ENCODE measurements at regions not wholly inside any gene's neighbourhood (a gene's known extent, or its start where the extent isn't known, plus 50 kb on each side); places are given as distances from the start of the nearest gene placed in this dataset.
"Not testable (repeated sequence)": the region's sequence is repeated elsewhere in the genome, so short reads cannot be mapped to it uniquely, and the experiment has no call there.

GRCh38 chr2:236348976-236349375, 84.8 kb upstream of the ASB18 start:
- no peak for DNase-seq

- DNase-seq, result no peak
These were observed 86.2 kb upstream of the ASB18 start for GRCh38 chr2:236350426-236350825.

GRCh38 chr2:236351966-236352525, 87.8 kb upstream of the ASB18 start:
- DNase-seq, result no peak

- DNase-seq, result peak; percentile 21 to 33
These were observed 88.8 kb upstream of the ASB18 start for GRCh38 chr2:236352761-236353593.

GRCh38 chr2:236353594-236353942, 89.4 kb upstream of the ASB18 start:
- DNase-seq, result no peak

- no peak for DNase-seq
These were observed 90.1 kb upstream of the ASB18 start for GRCh38 chr2:236354056-236354940.

- DNase-seq, result no peak
These were observed 90.9 kb upstream of the ASB18 start for GRCh38 chr2:236354973-236355595.

GRCh38 chr2:236355911-236356310, 91.7 kb upstream of the ASB18 start:
- DNase-seq, result no peak

- DNase-seq, result not testable (repeated sequence)
These were observed 92.1 kb upstream of the ASB18 start for GRCh38 chr2:236356321-236356720.

- not testable (repeated sequence) for DNase-seq
These were observed 94.3 kb upstream of the ASB18 start for GRCh38 chr2:236358482-236358881.

- DNase-seq, result no peak
These were observed 95.3 kb upstream of the ASB18 start for GRCh38 chr2:236359426-236360045.

GRCh38 chr2:236360496-236360895, 96.3 kb upstream of the ASB18 start:
- no peak for DNase-seq

- no peak for DNase-seq
These were observed 99.6 kb upstream of the ASB18 start for GRCh38 chr2:236363711-236364277.

GRCh38 chr2:236365258-236366048, 101.2 kb upstream of the ASB18 start:
- DNase-seq, result no peak

GRCh38 chr2:236366049-236366387, 101.8 kb upstream of the ASB18 start:
- DNase-seq, result no peak

- no peak for DNase-seq
These were observed 102.2 kb upstream of the ASB18 start for GRCh38 chr2:236366397-236366796.

GRCh38 chr2:236367506-236368289, 103.5 kb upstream of the ASB18 start:
- no peak for DNase-seq

- DNase-seq, result no peak
These were observed 105.5 kb upstream of the ASB18 start for GRCh38 chr2:236369661-236370062.

GRCh38 chr2:236370847-236371409, 106.7 kb upstream of the ASB18 start:
- DNase-seq, result no peak

GRCh38 chr2:236375973-236376476, 111.8 kb upstream of the ASB18 start:
- DNase-seq, result no peak
